Activated CD4-positive, alpha-beta T cell treated with anti-CD3 and anti-CD28 coated beads, Interleukin-2, amount 50 U/mL, for 48 hours (primary cell): ENCODE measurements at regions not wholly inside any gene's neighbourhood (a gene's known extent, or its start where the extent isn't known, plus 50 kb on each side); places are given as distances from the start of the nearest gene placed in this dataset.
"Not testable (repeated sequence)": the region's sequence is repeated elsewhere in the genome, so short reads cannot be mapped to it uniquely, and the experiment has no call there.

Source experiments
- DNase-seq, 2 experiments: peaks; one replicate each; pipeline ENCODE4 v3.0.0-alpha.2; 2020

- no peak for DNase-seq
Observed at GRCh38 chr5:28975508-28975907, 1937.1 kb upstream of the CDH9 start.

GRCh38 chr5:28967848-28968247, 1929.5 kb upstream of the CDH9 start:
- no peak for DNase-seq

GRCh38 chr5:28961816-28962215, 1923.4 kb upstream of the CDH9 start:
- DNase-seq: no peak

- no peak for DNase-seq
Observed at GRCh38 chr5:28958581-28958980, 1920.2 kb upstream of the CDH9 start.

GRCh38 chr5:28957450-28957849, 1919.1 kb upstream of the CDH9 start:
- DNase-seq: no peak

- DNase-seq: no peak
Observed at GRCh38 chr5:28954074-28954473, 1915.7 kb upstream of the CDH9 start.

GRCh38 chr5:28947865-28948264, 1909.5 kb upstream of the CDH9 start:
- DNase-seq: no peak

GRCh38 chr5:28945859-28946258, 1907.5 kb upstream of the CDH9 start:
- DNase-seq: no peak

- not testable (repeated sequence) for DNase-seq
Observed at GRCh38 chr5:28929366-28929765, 1891.0 kb upstream of the CDH9 start.

GRCh38 chr5:28928327-28928790, 1890.0 kb upstream of the CDH9 start:
- DNase-seq: not testable (repeated sequence)

- DNase-seq: no peak
Observed at GRCh38 chr5:28927559-28928326, 1889.4 kb upstream of the CDH9 start.

- no peak for DNase-seq
Observed at GRCh38 chr5:28926422-28926821, 1888.0 kb upstream of the CDH9 start.

- DNase-seq: no peak
Observed at GRCh38 chr5:28917631-28918030, 1879.2 kb upstream of the CDH9 start.

- DNase-seq: no peak
Observed at GRCh38 chr5:28914297-28914696, 1875.9 kb upstream of the CDH9 start.

- DNase-seq: no peak
Observed at GRCh38 chr5:28903643-28904042, 1865.3 kb upstream of the CDH9 start.

- DNase-seq: no peak
Observed at GRCh38 chr5:28896949-28897348, 1858.6 kb upstream of the CDH9 start.

GRCh38 chr5:28880936-28881335, 1842.5 kb upstream of the CDH9 start:
- DNase-seq: no peak

- no peak for DNase-seq
Observed at GRCh38 chr5:28877050-28877449, 1838.7 kb upstream of the CDH9 start.

- DNase-seq: no peak
Observed at GRCh38 chr5:28864006-28864405, 1825.6 kb upstream of the CDH9 start.

GRCh38 chr5:28862860-28863196, 1824.4 kb upstream of the CDH9 start:
- no peak for DNase-seq

GRCh38 chr5:28862137-28862859, 1823.9 kb upstream of the CDH9 start:
- no peak for DNase-seq

- no peak for DNase-seq
Observed at GRCh38 chr5:28855626-28856025, 1817.2 kb upstream of the CDH9 start.

- no peak for DNase-seq
Observed at GRCh38 chr5:28850320-28850921, 1812.0 kb upstream of the CDH9 start.

- DNase-seq: no peak
Observed at GRCh38 chr5:28831042-28831441, 1792.7 kb upstream of the CDH9 start.
